ENCODE measurements at regions not wholly inside any gene's neighbourhood (a gene's known extent, or its start where the extent isn't known, plus 50 kb on each side); places are given as distances from the start of the nearest gene placed in this dataset.

GRCh38 chr18:41695441-41695840 lies 259.6 kb upstream of the PIK3C3 start:
- H3K23ac ChIP-seq (ENCODE audit: low read length in 2 of 2), result no peak overlapping the region
- peak; percentile 32 for DNase-seq

DNA sequence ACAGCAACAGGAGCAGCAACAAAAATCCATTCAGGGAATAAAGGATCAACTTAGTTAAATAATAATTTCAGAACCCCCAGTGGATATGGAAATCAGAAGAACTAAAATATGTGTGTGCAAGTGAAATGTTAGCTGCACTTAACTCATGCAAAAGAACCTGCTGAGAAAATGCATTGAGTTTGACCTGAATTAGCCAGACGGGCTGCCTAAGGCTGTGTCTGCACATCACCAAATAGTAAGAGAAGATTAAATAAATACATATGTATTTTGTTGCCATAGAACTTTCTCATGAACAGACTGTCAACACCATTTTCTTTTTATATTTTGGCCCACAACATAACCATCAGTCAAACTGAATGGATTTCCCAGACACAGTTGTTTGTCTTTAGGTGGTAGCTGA lies 262.0 kb upstream of the PIK3C3 start:
- H2BK120ac ChIP-seq (ENCODE audit: low read depth, low read length), result no peak overlapping the region
- H4K8ac ChIP-seq (ENCODE audit: low read length), result no peak overlapping the region
- H3K36me3 ChIP-seq (ENCODE audit: control insufficient read depth in 1 of 2, insufficient read depth in 2 of 2, low read depth in 1 of 2, low read length in 2 of 2), result no peaks in the 10 kb centered on the region
- H3K4ac ChIP-seq (ENCODE audit: low read depth in 1 of 2, low read length in 2 of 2), result no peak overlapping the region
- no peak overlapping the region for H3K18ac ChIP-seq (ENCODE audit: low read depth in 1 of 2, low read length in 2 of 2)
- H3K79me1 ChIP-seq (replicated peaks; ENCODE audit: low read length, poor library complexity, severe bottlenecking), result no peaks in the 10 kb centered on the region
- no peak overlapping the region for H3K27ac ChIP-seq (ENCODE audit: low read length, poor library complexity, severe bottlenecking)
- no peak for DNase-seq
- no peak overlapping the region for H3K4me2 ChIP-seq (ENCODE audit: low read length, poor library complexity, severe bottlenecking)
- H3K4me3 ChIP-seq (ENCODE audit: insufficient read depth in 1 of 2, low read depth in 1 of 2, low read length in 2 of 2), result no peak overlapping the region
- H3K4me1 ChIP-seq (ENCODE audit: control insufficient read depth, insufficient read depth, low read depth, low read length), result no peaks in the 10 kb centered on the region
- no peak overlapping the region for H2AK5ac ChIP-seq (ENCODE audit: low read length, severe bottlenecking)
- no peak overlapping the region for H3K14ac ChIP-seq (ENCODE audit: low read length in 2 of 2)
- no CpG with 5 or more reads among the region's 1 CpG for WGBS
- no peak overlapping the region for H2BK15ac ChIP-seq (ENCODE audit: low read depth, poor library complexity, severe bottlenecking)
- H3K23ac ChIP-seq (ENCODE audit: low read length in 2 of 2), result no peak overlapping the region
- no peak overlapping the region for H3K9ac ChIP-seq (ENCODE audit: low read length)
- no peak overlapping the region for H2BK12ac ChIP-seq (ENCODE audit: low read length in 2 of 2)
- no peak overlapping the region for H2BK5ac ChIP-seq (ENCODE audit: low read depth, low read length, poor library complexity, severe bottlenecking)
- H3K9me3 ChIP-seq (ENCODE audit: control insufficient read depth, low read length), result no peaks in the 10 kb centered on the region
- H4K91ac ChIP-seq (ENCODE audit: low read length), result no peak overlapping the region
- no peaks in the 10 kb centered on the region for H3K27me3 ChIP-seq (ENCODE audit: control insufficient read depth in 1 of 2, insufficient read depth in 1 of 2, low read length in 2 of 2)
- H2AFZ ChIP-seq (ENCODE audit: low read depth, low read length), result no peak overlapping the region

More at GRCh38 chr18:41695441-41695840, 259.6 kb upstream of the PIK3C3 start:
- Histone ChIP-seq H3K4me3 (ENCODE audit: insufficient read depth in 1 of 2, low read depth in 1 of 2, low read length in 2 of 2) (no peak overlapping the region), H2BK12ac (ENCODE audit: low read length in 2 of 2) (no peak overlapping the region), H3K27ac (ENCODE audit: low read length, poor library complexity, severe bottlenecking) (no peak overlapping the region), H3K14ac (ENCODE audit: low read length in 2 of 2) (no peak overlapping the region), H3K4ac (ENCODE audit: low read depth in 1 of 2, low read length in 2 of 2) (no peak overlapping the region), H3K18ac (ENCODE audit: low read depth in 1 of 2, low read length in 2 of 2) (no peak overlapping the region), H2BK5ac (ENCODE audit: low read depth, low read length, poor library complexity, severe bottlenecking) (no peak overlapping the region), H2BK120ac (ENCODE audit: low read depth, low read length) (no peak overlapping the region), H3K4me2 (ENCODE audit: low read length, poor library complexity, severe bottlenecking) (no peak overlapping the region), H2AK5ac (ENCODE audit: low read length, severe bottlenecking) (no peak overlapping the region), H3K9me3 (ENCODE audit: control insufficient read depth, low read length) (no peaks in the 10 kb centered on the region), H3K79me1 (replicated peaks; ENCODE audit: low read length, poor library complexity, severe bottlenecking) (no peaks in the 10 kb centered on the region), H2AFZ (ENCODE audit: low read depth, low read length) (no peak overlapping the region), H3K36me3 (ENCODE audit: control insufficient read depth in 1 of 2, insufficient read depth in 2 of 2, low read depth in 1 of 2, low read length in 2 of 2) (no peaks in the 10 kb centered on the region), H4K91ac (ENCODE audit: low read length) (no peak overlapping the region), H3K27me3 (ENCODE audit: control insufficient read depth in 1 of 2, insufficient read depth in 1 of 2, low read length in 2 of 2) (no peaks in the 10 kb centered on the region), H4K8ac (ENCODE audit: low read length) (no peak overlapping the region), H3K4me1 (ENCODE audit: control insufficient read depth, insufficient read depth, low read depth, low read length) (no peaks in the 10 kb centered on the region), H2BK15ac (ENCODE audit: low read depth, poor library complexity, severe bottlenecking) (no peak overlapping the region), H3K9ac (ENCODE audit: low read length) (no peak overlapping the region)

DNA sequence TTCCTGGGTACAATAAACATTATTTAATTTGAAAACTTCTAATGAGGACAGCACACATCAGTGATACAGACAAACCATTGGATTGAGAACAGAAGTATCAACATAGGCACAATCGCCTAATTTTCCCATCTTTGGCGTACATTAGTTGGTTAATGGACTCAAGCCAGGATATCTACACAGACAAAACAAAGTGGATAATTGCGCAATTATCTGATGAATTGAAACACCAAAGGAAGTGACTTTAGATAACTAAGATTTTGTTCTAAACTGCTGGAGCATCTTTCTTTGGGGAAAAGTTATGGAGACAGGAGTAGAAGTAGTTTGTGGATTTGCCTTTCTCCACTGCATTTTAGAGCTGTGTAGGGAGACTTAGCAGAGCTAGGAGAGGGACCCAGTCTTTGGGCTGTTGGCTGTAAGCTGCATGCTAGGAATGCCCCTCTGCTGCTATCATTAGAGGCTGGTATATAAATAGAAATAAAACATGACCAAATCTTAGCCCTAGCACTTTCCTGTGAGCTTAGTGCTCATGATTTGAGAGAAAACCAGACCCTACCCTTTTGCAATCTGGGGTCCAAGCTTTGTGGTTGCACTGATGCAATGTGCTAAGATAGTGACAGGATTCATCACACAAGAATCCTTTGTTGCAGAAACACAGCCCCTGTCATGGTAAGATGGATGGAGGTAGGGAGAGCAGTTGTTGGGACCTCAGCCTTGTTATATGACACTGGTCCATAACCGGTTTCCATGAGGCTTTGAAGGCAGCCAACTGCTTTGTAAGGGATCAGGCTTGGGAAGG lies 264.5 kb upstream of the PIK3C3 start:
- WGBS, result 61% methylated on average over 4 of the region's 4 CpGs
- no peak overlapping the region for H2AFZ ChIP-seq (ENCODE audit: low read depth, low read length)
- no peak overlapping the region for H3K4me3 ChIP-seq (ENCODE audit: insufficient read depth in 1 of 2, low read depth in 1 of 2, low read length in 2 of 2)

DNA sequence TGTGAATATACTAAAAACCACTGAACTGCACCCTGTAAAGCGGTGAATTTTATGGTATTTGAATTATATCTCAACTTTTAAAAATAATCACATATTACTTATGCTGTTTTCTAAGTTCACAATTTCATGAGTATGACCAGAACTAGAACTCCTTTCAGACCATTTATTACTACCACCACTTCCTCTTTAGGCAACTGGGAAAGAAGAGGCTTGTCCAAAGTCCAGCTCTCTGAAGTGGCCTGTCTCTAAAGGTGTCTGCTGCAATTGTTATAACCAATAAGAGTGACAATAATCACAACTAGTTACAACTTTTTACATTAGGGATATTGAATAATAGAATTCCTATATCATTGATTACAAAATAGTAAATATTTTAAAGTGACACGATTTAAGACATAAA lies 267.9 kb upstream of the PIK3C3 start:
- Histone ChIP-seq H3K23ac (ENCODE audit: low read length in 2 of 2) (no peak overlapping the region), H4K91ac (ENCODE audit: low read length) (no peak overlapping the region), H3K14ac (ENCODE audit: low read length in 2 of 2) (no peak overlapping the region), H3K4ac (ENCODE audit: low read depth in 1 of 2, low read length in 2 of 2) (no peak overlapping the region), H2BK5ac (ENCODE audit: low read depth, low read length, poor library complexity, severe bottlenecking) (no peak overlapping the region), H2BK120ac (ENCODE audit: low read depth, low read length) (no peak overlapping the region), H4K8ac (ENCODE audit: low read length) (no peak overlapping the region), H2AFZ (ENCODE audit: low read depth, low read length) (no peak overlapping the region), H3K4me1 (ENCODE audit: control insufficient read depth, insufficient read depth, low read depth, low read length) (no peaks in the 10 kb centered on the region), H2BK12ac (ENCODE audit: low read length in 2 of 2) (no peak overlapping the region), H3K27me3 (ENCODE audit: control insufficient read depth in 1 of 2, insufficient read depth in 1 of 2, low read length in 2 of 2) (no peaks in the 10 kb centered on the region), H3K4me2 (ENCODE audit: low read length, poor library complexity, severe bottlenecking) (no peak overlapping the region), H3K9ac (ENCODE audit: low read length) (no peak overlapping the region), H2BK15ac (ENCODE audit: low read depth, poor library complexity, severe bottlenecking) (no peak overlapping the region), H3K9me3 (ENCODE audit: control insufficient read depth, low read length) (peaks cover 12% of the 10 kb centered on the region), H3K27ac (ENCODE audit: low read length, poor library complexity, severe bottlenecking) (no peak overlapping the region), H3K18ac (ENCODE audit: low read depth in 1 of 2, low read length in 2 of 2) (no peak overlapping the region), H2AK5ac (ENCODE audit: low read length, severe bottlenecking) (no peak overlapping the region), H3K79me1 (replicated peaks; ENCODE audit: low read length, poor library complexity, severe bottlenecking) (no peaks in the 10 kb centered on the region), H3K4me3 (ENCODE audit: insufficient read depth in 1 of 2, low read depth in 1 of 2, low read length in 2 of 2) (no peak overlapping the region), H3K36me3 (ENCODE audit: control insufficient read depth in 1 of 2, insufficient read depth in 2 of 2, low read depth in 1 of 2, low read length in 2 of 2) (no peaks in the 10 kb centered on the region)
- no peak for DNase-seq
- WGBS, result no CpG with 5 or more reads among the region's 2 CpGs

More for the DNA sequence above, 264.5 kb upstream of the PIK3C3 start:
- Histone ChIP-seq H4K91ac (ENCODE audit: low read length) (no peak overlapping the region), H2BK12ac (ENCODE audit: low read length in 2 of 2) (no peak overlapping the region), H3K14ac (ENCODE audit: low read length in 2 of 2) (no peak overlapping the region), H4K8ac (ENCODE audit: low read length) (no peak overlapping the region), H3K4ac (ENCODE audit: low read depth in 1 of 2, low read length in 2 of 2) (no peak overlapping the region), H3K27me3 (ENCODE audit: control insufficient read depth in 1 of 2, insufficient read depth in 1 of 2, low read length in 2 of 2) (no peaks in the 10 kb centered on the region), H2BK5ac (ENCODE audit: low read depth, low read length, poor library complexity, severe bottlenecking) (no peak overlapping the region), H3K18ac (ENCODE audit: low read depth in 1 of 2, low read length in 2 of 2) (no peak overlapping the region), H3K36me3 (ENCODE audit: control insufficient read depth in 1 of 2, insufficient read depth in 2 of 2, low read depth in 1 of 2, low read length in 2 of 2) (no peaks in the 10 kb centered on the region), H3K9ac (ENCODE audit: low read length) (no peak overlapping the region), H2BK120ac (ENCODE audit: low read depth, low read length) (no peak overlapping the region), H2AK5ac (ENCODE audit: low read length, severe bottlenecking) (no peak overlapping the region), H3K79me1 (replicated peaks; ENCODE audit: low read length, poor library complexity, severe bottlenecking) (no peaks in the 10 kb centered on the region), H3K4me1 (ENCODE audit: control insufficient read depth, insufficient read depth, low read depth, low read length) (no peaks in the 10 kb centered on the region), H3K9me3 (ENCODE audit: control insufficient read depth, low read length) (peaks cover under 1% of the 10 kb centered on the region), H3K27ac (ENCODE audit: low read length, poor library complexity, severe bottlenecking) (no peak overlapping the region), H3K4me2 (ENCODE audit: low read length, poor library complexity, severe bottlenecking) (no peak overlapping the region), H3K23ac (ENCODE audit: low read length in 2 of 2) (no peak overlapping the region), H2BK15ac (ENCODE audit: low read depth, poor library complexity, severe bottlenecking) (no peak overlapping the region)
- peak; percentile 91 for DNase-seq
